OCI-M1 (cell line): ENCODE measurements at regions not wholly inside any gene's neighbourhood (a gene's known extent, or its start where the extent isn't known, plus 50 kb on each side); places are given as distances from the start of the nearest gene placed in this dataset.

ENCODE experiments used
- DNase-seq: peaks from one replicate; lab custom pipeline; 2025; lab: John Stamatoyannopoulos, UW

DNA sequence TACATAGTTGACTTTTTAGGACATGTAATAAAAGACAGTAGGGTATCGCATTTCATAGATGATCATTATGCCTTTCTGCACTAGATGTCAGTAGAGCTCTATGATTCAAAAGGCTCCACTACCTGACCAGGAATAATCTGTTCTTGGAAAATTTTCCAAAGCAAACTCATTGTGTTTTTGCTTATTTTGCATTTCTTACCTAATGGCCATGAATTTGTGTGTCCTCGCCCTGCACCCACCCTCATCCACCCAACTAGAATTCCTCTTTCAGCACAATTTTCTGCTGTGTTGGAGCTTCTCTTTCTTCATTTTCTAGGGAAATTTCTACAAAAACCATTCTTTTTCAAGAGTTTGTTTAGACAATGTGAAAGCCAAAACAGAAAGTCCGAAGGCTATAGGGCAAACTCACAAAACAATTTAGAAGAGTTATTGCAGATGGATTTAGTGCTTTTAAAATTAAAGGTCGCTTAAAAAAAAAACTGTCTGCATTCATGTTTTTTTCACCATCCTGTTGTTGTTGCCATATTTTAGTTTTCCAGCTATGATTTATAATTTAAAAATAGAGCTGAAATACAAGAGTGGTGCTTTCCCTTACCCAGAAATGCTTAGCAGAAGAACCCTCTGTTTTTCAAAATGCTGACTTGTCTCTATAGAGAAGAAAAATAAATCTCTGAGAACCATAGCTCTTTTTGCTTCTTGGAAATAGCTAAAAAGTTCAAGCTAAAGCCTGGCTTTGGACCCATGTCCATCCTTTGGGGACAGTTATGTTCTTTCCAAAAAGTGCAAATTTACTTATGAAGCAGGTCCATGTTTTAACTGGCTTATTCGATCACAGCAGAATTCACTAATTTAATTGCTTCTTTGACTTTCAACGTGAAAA, 183.7 kb downstream of the SPATA18 start:
- peak; percentile 60 for DNase-seq

DNA sequence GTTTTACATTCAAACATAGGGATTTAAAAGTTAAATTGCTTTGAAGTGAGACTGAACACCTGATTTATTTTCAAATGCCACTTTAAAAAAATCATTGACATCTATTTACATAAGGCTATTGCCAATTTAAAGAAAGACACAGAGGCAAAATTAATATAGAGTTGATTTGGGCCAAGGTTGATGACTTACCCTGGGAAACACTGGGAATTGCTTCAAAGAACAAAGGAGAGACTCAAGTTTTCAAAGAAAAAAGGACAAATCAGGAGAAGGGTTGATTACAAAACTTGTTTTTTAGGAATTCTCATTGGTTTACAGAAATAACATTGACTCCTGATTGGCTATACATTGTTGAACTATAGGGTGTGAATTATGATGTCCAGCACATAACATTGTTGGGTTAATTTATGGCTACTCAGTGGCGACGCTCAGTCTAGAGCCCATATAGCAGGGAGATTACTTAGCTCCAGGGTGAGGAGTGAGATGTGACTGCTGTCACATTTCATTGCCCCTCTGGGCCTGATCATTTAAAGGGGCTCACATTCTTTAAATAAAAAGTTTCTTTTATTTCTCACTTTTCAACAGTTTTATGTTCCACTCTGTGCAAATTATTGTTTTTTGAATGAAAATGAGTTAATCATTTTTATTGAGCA, 184.6 kb downstream of the SPATA18 start:
- DNase-seq: no peak

- DNase-seq: no peak
These were observed 190.8 kb downstream of the SPATA18 start for GRCh38 chr4:52241916-52242315.

DNA sequence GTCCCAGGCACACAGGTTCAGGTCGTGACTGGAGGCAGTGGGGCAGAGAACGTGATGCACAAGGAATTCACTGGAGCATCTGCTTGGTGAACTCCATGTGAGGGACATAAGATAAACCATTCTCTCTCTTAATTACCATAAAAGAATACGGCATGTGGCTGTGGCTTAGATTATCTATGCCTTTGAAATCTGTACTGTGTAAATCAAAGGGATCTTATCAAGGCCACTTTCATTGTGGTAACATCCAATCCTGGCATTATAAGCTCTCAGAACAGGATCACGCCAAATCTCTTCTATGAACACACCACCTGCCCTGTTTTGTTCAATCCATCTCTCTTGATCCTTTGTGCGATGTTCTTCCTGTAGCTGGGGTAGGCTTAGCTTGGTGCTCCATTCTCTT, 192.3 kb downstream of the SPATA18 start:
- no peak for DNase-seq

DNA sequence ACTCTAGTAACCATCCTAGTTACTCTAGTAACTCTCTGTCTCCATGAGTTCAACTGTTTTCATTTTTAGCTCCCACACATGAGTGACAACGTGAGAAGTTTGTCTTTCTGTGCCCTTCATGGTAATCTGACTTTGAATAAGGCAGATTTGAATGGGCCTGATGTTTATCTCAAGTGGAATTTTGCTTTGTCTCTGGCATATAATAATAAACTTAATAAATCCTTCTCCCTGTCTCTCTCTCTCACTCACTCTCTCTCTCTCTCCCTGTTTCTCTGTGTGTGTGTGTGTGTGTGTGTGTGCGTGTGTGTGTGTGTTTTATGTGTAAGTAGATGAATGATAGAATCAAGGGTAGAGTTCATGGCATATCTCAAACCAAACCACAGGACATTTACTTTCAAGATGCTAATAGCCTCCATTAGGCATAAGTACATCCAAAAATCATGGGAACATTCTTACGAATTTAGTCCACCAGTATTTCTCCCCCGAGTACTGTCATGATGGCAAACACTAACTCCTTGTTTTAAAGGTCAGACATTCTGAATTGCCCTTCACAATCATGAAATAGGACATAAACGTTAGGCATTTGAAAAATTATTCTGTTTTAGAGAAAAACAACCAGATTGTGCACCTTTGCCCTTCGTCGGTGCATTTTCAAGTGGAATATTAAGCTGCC, 193.1 kb downstream of the SPATA18 start:
- DNase-seq: no peak

- no peak for DNase-seq
These were observed 193.7 kb downstream of the SPATA18 start for GRCh38 chr4:52244848-52245247.

GRCh38 chr4:52246827-52247226, 195.7 kb downstream of the SPATA18 start:
- no peak for DNase-seq

- no peak for DNase-seq
These were observed 196.8 kb downstream of the SPATA18 start for GRCh38 chr4:52247941-52248340.

- DNase-seq: no peak
These were observed 197.7 kb downstream of the SPATA18 start for GRCh38 chr4:52248820-52249219.

GRCh38 chr4:52249581-52249980, 198.5 kb downstream of the SPATA18 start:
- DNase-seq: no peak

DNA sequence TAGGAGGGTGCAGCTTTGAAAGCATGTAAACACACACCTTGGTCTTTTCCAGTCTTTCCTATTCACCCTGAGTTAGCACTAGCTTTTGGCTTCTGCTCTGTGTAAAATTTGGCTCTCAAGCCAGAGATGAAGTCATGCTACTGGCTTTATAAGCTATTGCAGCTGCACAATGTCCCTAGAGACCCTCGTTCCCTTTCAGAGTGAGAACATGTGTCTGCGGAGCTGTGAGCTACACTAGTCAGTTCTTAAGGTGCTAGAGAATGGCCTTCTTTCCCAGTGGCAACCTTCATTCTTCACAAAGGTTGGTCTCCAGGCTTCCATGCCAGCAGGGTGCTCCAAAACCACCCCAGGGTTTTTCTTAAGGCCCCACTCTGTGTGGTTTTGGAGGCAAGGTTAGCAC, 199.1 kb downstream of the SPATA18 start:
- DNase-seq: no peak

GRCh38 chr4:52251864-52252263, 200.8 kb downstream of the SPATA18 start:
- DNase-seq: no peak

GRCh38 chr4:52253025-52253424, 201.9 kb downstream of the SPATA18 start:
- no peak for DNase-seq

GRCh38 chr4:52256522-52256921, 205.4 kb downstream of the SPATA18 start:
- no peak for DNase-seq

DNA sequence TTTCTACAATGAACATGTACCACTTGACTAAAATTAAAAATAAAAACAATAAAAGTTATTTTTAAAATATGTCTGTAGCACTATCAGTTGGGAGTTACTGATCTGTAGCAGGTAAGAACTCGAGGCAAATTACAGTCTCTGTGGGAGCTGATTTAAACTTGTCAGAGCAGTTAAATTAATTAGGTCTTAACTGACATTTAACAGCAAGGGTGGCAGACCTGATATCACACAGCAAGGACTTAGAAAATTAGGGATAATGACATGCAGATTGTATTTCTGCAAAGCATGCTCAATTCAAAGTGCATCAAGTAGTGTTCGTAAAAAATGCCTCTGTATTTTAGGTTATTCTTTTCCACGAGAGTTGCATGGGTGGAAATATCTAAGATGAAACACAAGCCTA, 208.9 kb downstream of the SPATA18 start:
- DNase-seq: no peak

DNA sequence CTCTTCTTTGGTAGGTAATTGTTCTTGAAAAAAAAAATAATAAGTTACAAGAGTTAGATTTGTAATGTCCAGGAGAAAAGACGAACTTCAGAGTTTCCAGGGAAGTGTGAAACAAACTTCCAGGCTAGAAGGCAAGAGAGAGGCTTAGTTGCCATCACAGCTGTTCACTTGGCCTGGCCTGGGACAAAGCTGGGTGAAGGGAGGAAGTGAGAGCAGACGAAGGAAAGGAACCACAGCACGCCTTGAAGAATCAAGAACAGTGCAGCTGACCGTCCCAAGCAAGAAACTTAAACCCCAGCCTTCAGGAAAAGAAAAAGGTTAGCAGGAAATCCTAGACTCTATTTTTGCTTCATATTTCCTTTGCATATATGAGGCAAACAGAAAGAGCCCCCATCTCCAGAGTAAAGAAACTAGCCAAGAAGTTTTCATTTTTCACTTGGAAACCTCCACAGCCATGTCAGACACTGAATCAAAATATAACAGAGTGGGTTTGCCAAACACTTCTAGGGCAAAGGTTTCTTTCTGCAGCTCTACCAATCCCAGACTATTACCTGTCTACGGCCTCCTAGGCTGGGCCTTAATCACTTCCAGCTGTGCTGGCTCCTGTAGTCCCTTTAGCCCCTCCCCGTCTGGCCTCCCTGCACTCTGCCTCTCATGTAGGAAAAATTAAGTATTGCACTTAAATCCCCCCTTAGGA, 209.6 kb downstream of the SPATA18 start:
- no peak for DNase-seq

DNA sequence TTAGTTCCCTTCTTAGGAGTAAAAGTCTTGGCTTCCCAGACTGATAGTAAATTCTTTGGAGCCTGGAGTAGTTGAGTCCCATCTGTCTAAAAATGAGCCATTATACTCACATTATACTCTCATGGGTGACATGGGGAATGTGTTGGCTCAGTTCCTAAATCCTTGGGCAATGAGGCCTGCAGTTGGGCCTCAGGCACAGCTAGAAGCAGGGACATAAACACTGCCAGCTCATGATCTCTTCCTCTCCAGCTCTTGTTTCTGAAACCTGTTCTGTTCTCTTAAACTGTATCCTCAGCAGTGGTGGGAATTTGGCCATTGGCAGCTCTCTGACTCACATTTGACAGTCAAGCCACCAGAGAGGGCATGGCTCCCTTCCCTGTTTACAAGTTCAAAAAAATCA, 212.5 kb downstream of the SPATA18 start:
- no peak for DNase-seq

GRCh38 chr4:52265781-52266525, 214.8 kb downstream of the SPATA18 start:
- DNase-seq: no peak

- DNase-seq: no peak
These were observed 215.5 kb downstream of the SPATA18 start for GRCh38 chr4:52266537-52267137.

GRCh38 chr4:52269761-52270160, 218.7 kb downstream of the SPATA18 start:
- no peak for DNase-seq

- no peak for DNase-seq
These were observed 222.8 kb downstream of the SPATA18 start for GRCh38 chr4:52273885-52274284.
